Erythroblast (primary cell): ENCODE measurements at regions not wholly inside any gene's neighbourhood (a gene's known extent, or its start where the extent isn't known, plus 50 kb on each side); places are given as distances from the start of the nearest gene placed in this dataset.

Source experiments
- DNase-seq, 2 experiments: peaks; one replicate each; lab custom pipeline; 2025; lab: John Stamatoyannopoulos, UW
- GATA1 ChIP-seq: IDR thresholded peaks from 2 replicates; pipeline ENCODE4 v1.6.1; 2011; ENCODE audit warnings: low read depth, mild to moderate bottlenecking, control low read depth, low read length, moderate library complexity
- POLR2A ChIP-seq: IDR thresholded peaks from 2 replicates; pipeline ENCODE4 v1.6.1; 2011; ENCODE audit warnings: mild to moderate bottlenecking, low read length

GRCh38 chr1:106498238-106498637 lies 558.2 kb upstream of the PRMT6 start:
- DNase-seq = no peak
- TF ChIP-seq GATA1 (no peak), POLR2A (no peak)

GRCh38 chr1:106502659-106503058 lies 553.8 kb upstream of the PRMT6 start:
- DNase-seq = no peak

GRCh38 chr1:106515375-106515774 lies 541.1 kb upstream of the PRMT6 start:
- no peak for DNase-seq
- TF ChIP-seq POLR2A (no peak), GATA1 (no peak)

More at GRCh38 chr1:106502659-106503058, 553.8 kb upstream of the PRMT6 start:
- TF ChIP-seq POLR2A = no peak
- no peak for TF ChIP-seq GATA1

- DNase-seq = no peak
- TF ChIP-seq GATA1 = no peak
- TF ChIP-seq POLR2A = no peak
Observed at GRCh38 chr1:106517224-106517623, 539.2 kb upstream of the PRMT6 start.

GRCh38 chr1:106523497-106523896 lies 533.0 kb upstream of the PRMT6 start:
- no peak for DNase-seq
- TF ChIP-seq GATA1 (no peak), POLR2A (no peak)

GRCh38 chr1:106524631-106525030 lies 531.8 kb upstream of the PRMT6 start:
- no peak for DNase-seq
- no peak for TF ChIP-seq POLR2A
- TF ChIP-seq GATA1 = no peak

GRCh38 chr1:106526650-106527049 lies 529.8 kb upstream of the PRMT6 start:
- DNase-seq = no peak
- TF ChIP-seq GATA1 (no peak), POLR2A (no peak)

GRCh38 chr1:106534612-106535011 lies 521.9 kb upstream of the PRMT6 start:
- TF ChIP-seq GATA1 (no peak), POLR2A (no peak)
- DNase-seq = no peak

GRCh38 chr1:106536741-106537140 lies 519.7 kb upstream of the PRMT6 start:
- no peak for DNase-seq
- no peak for TF ChIP-seq POLR2A
- no peak for TF ChIP-seq GATA1

GRCh38 chr1:106548726-106549125 lies 507.7 kb upstream of the PRMT6 start:
- no peak for TF ChIP-seq POLR2A
- TF ChIP-seq GATA1 = no peak
- no peak for DNase-seq

- TF ChIP-seq GATA1 = no peak
- TF ChIP-seq POLR2A = no peak
- no peak for DNase-seq
Observed at GRCh38 chr1:106554294-106554693, 502.2 kb upstream of the PRMT6 start.

- DNase-seq = no peak
- TF ChIP-seq GATA1 (no peak), POLR2A (no peak)
Observed at GRCh38 chr1:106555571-106555970, 500.9 kb upstream of the PRMT6 start.

- TF ChIP-seq POLR2A = no peak
- DNase-seq = no peak
Observed at GRCh38 chr1:106564192-106564591, 492.3 kb upstream of the PRMT6 start.

- DNase-seq = no peak
- TF ChIP-seq POLR2A (no peak), GATA1 (no peak)
Observed at GRCh38 chr1:106568201-106568974, 488.1 kb upstream of the PRMT6 start.

- DNase-seq = no peak
- no peak for TF ChIP-seq GATA1
- TF ChIP-seq POLR2A = no peak
Observed at GRCh38 chr1:106571109-106571508, 485.4 kb upstream of the PRMT6 start.
